Activated naive CD4-positive, alpha-beta T cell treated with anti-CD3 and anti-CD28 coated beads for 36 hours (primary cell): ENCODE measurements at regions not wholly inside any gene's neighbourhood (a gene's known extent, or its start where the extent isn't known, plus 50 kb on each side); places are given as distances from the start of the nearest gene placed in this dataset.

Experiments used
- CTCF ChIA-PET: fragments of 350-600 bp; sonication (Branson Sonifier 250); formaldehyde crosslinking; loops from one replicate; lab custom pipeline; 2021; ENCODE audit warnings: antibody characterized with exemption; lab: Charles Lee
- DNase-seq: peaks from one replicate; pipeline ENCODE4 v3.0.0-alpha.2; 2020
- H3K27ac Mint-ChIP-seq: one replicate; pipeline ENCODE4 v1.8.0; 2021; ENCODE audit warnings: mild to moderate bottlenecking, mixed read lengths
- H3K27me3 Mint-ChIP-seq: one replicate; pipeline ENCODE4 v1.8.0; 2021; ENCODE audit warnings: low read depth, mixed read lengths
- H3K36me3 Mint-ChIP-seq: one replicate; pipeline ENCODE4 v1.8.0; 2021; ENCODE audit warnings: low read depth, mixed read lengths
- H3K4me1 Mint-ChIP-seq: one replicate; pipeline ENCODE4 v1.8.0; 2021; ENCODE audit warnings: low read depth, mixed read lengths
- H3K4me3 Mint-ChIP-seq: one replicate; pipeline ENCODE4 v1.8.0; 2021; ENCODE audit warnings: mild to moderate bottlenecking, moderate library complexity, mixed read lengths
- H3K9me3 Mint-ChIP-seq: one replicate; pipeline ENCODE4 v1.8.0; 2021; ENCODE audit warnings: mixed read lengths
- intact Hi-C: fragments of 100-400 bp; cut with micrococcal nuclease; formaldehyde crosslinking; loops from one replicate; pipeline ENCODE4 v1.15.1; 2023

DNA sequence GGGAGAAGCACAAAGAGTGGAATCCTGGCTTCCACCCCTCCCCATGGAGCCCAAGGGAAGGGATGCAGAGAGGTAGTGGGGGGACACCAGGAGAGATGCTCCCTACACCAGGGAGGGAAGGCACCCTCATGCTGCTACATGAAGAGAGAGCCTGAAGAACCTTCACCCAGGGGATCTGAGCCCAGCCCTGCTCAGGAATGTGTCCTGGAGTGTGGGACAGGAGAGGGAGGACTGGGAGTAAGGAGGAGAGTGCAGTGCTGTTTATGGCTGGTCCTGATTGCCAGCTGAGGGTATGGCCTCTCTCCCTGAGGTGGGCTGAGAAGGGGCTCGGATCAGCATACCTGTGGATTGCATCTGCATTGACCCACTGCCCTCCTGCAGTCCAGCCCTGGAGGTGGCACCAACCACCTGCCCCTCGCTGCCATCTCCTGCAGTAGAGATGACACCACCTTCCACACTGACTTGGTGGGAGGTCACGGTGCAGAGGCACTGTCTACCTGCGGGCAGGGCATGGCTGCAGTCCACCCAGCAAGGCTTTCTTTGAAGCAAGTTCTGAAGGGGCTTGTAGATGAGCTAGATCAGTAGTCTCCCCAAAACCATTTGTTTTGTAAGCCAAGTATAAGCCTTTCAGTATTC is 114.9 kb upstream of the SLC25A48 start:
- peaks cover 5% of the 10 kb centered on the region for H3K27me3 Mint-ChIP-seq
- no peak overlapping the region for H3K4me3 Mint-ChIP-seq
- intact Hi-C loops = no loop called here
- H3K27ac Mint-ChIP-seq = no peak overlapping the region
- H3K9me3 Mint-ChIP-seq = no peaks in the 10 kb centered on the region
- no peak for DNase-seq
- H3K4me1 Mint-ChIP-seq = no peaks in the 10 kb centered on the region
- CTCF ChIA-PET = no interaction called here
- H3K36me3 Mint-ChIP-seq = no peaks in the 10 kb centered on the region

- peaks cover 5% of the 10 kb centered on the region for H3K27me3 Mint-ChIP-seq
- intact Hi-C loops = no loop called here
- CTCF ChIA-PET = no interaction called here
- no peak overlapping the region for H3K4me3 Mint-ChIP-seq
- no peaks in the 10 kb centered on the region for H3K4me1 Mint-ChIP-seq
- no peak overlapping the region for H3K27ac Mint-ChIP-seq
- no peaks in the 10 kb centered on the region for H3K36me3 Mint-ChIP-seq
- DNase-seq = no peak
- no peaks in the 10 kb centered on the region for H3K9me3 Mint-ChIP-seq
These were observed 115.8 kb upstream of the SLC25A48 start for GRCh38 chr5:135718651-135719050.

DNA sequence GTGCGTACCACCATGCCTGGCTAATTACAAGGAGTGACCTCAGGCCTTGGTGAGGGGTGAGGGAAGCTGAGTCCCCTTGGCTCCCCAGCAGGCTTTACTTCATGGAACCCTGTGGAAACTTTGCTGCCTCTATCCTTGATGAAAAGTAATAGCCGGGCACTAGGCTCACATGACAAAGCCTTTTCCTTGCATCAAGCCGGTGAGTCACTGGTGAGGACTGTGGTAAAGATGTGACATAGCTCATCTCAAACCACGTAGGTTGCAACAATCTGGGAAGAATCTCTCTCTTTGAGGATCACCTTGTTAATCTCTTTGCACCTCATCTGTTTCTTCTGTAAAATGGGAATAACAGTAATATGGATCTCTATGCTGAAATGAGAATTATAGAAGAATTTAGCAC is 116.3 kb upstream of the SLC25A48 start:
- H3K4me3 Mint-ChIP-seq = no peak overlapping the region
- no peak for DNase-seq
- no peaks in the 10 kb centered on the region for H3K4me1 Mint-ChIP-seq
- H3K36me3 Mint-ChIP-seq = no peaks in the 10 kb centered on the region
- peaks cover 5% of the 10 kb centered on the region for H3K27me3 Mint-ChIP-seq
- intact Hi-C loops = no loop called here
- no peak overlapping the region for H3K27ac Mint-ChIP-seq
- no peaks in the 10 kb centered on the region for H3K9me3 Mint-ChIP-seq
- CTCF ChIA-PET = no interaction called here

DNA sequence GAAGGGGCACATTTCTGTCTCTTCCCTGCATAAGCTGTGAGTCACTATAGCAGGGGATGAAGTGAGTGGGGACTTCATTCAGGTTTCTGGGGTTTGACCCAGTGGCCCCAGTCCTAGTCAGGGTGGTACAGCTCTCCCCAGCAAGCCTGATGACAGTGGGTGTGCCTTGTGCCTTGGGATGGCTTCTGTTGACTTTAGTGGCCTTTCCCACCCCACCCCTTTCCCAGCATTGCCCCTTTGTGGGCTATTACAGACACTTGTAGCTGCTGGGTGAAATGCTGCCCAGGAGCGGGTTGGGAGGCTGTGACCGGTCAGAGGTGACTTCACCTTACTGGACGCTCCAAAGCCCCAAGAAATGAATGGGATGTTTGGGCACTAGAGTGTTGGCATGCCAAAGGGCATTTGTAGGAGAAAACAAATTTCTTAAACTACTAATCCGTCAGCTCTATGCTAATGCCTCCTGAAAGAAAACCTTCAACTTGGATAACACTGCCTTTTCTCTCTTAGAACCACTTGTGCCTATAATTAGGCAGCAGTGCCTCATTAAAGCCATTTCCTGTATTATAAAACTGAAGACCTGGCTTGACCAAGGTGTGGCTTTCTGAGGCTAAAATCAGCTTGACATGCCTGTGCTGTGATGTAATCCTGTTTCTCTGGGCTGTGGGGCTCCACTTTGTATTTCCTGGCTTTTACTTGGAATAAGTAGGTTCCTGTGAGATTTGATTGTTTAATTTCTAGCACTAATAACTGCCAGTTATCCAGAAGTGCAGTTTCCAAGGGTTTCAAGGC is 119.0 kb upstream of the SLC25A48 start:
- no peaks in the 10 kb centered on the region for H3K4me1 Mint-ChIP-seq
- H3K36me3 Mint-ChIP-seq = no peaks in the 10 kb centered on the region
- CTCF ChIA-PET = no interaction called here
- no peak for DNase-seq
- intact Hi-C loops = no loop called here
- H3K27me3 Mint-ChIP-seq = peaks cover 5% of the 10 kb centered on the region
- H3K27ac Mint-ChIP-seq = no peak overlapping the region
- no peaks in the 10 kb centered on the region for H3K9me3 Mint-ChIP-seq
- no peak overlapping the region for H3K4me3 Mint-ChIP-seq

DNA sequence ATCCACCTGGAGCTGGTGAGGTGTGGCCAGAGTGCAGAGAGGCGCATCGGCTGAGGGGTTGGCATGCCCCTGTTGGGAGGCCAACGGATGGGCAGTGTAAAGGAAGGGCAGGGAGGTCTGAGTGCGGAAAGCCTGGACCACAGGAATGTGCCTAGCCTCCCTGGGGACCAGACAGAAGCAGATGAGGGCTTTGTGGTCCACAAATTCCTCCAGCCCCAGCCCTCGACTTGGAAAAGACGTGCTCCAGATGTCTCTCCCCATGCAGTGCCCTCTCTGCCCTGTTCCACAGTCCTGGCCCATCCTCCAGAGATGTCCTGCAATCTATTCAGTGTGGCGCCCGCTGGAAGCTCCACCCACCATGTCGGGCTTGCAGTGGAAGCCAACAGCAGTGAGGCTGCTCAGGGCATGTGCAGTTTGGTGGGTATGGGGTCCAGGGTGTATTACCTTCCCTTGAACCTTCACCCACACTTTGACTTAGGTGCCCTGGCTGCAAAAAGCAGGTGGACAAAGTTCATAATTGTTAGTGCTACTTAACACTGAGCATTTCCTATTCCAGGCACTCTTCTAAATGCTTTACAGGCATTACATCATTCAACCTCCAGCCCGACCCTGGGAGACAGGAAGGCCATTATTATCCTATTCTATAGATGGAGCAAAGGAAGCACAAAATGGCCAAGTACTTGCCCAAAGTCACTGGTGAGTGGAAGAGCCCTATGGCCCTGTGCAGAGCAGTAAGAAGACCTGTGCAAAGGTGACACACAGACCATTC is 120.2 kb upstream of the SLC25A48 start:
- H3K9me3 Mint-ChIP-seq = no peaks in the 10 kb centered on the region
- H3K4me1 Mint-ChIP-seq = no peaks in the 10 kb centered on the region
- CTCF ChIA-PET = no interaction called here
- no peak overlapping the region for H3K27ac Mint-ChIP-seq
- H3K27me3 Mint-ChIP-seq = peaks cover 4% of the 10 kb centered on the region
- H3K4me3 Mint-ChIP-seq = no peak overlapping the region
- no peaks in the 10 kb centered on the region for H3K36me3 Mint-ChIP-seq
- intact Hi-C loops = no loop called here
- no peak for DNase-seq

- intact Hi-C loops = no loop called here
- CTCF ChIA-PET = no interaction called here
- Mint-ChIP-seq H3K27me3 (peaks cover 2% of the 10 kb centered on the region), H3K9me3 (no peaks in the 10 kb centered on the region), H3K4me1 (no peaks in the 10 kb centered on the region), H3K27ac (no peak overlapping the region), H3K4me3 (no peak overlapping the region), H3K36me3 (no peaks in the 10 kb centered on the region)
- DNase-seq = no peak
These were observed 121.1 kb upstream of the SLC25A48 start for GRCh38 chr5:135713161-135713915.

GRCh38 chr5:135711911-135712310 is 122.6 kb upstream of the SLC25A48 start:
- CTCF ChIA-PET = no interaction called here
- DNase-seq = no peak
- H3K27ac Mint-ChIP-seq = no peak overlapping the region
- no peaks in the 10 kb centered on the region for H3K36me3 Mint-ChIP-seq
- intact Hi-C loops = no loop called here
- no peak overlapping the region for H3K4me3 Mint-ChIP-seq
- H3K27me3 Mint-ChIP-seq = peaks cover 2% of the 10 kb centered on the region
- no peaks in the 10 kb centered on the region for H3K4me1 Mint-ChIP-seq
- no peaks in the 10 kb centered on the region for H3K9me3 Mint-ChIP-seq

GRCh38 chr5:135710045-135710675 is 124.3 kb upstream of the SLC25A48 start:
- H3K27ac Mint-ChIP-seq = no peak overlapping the region
- CTCF ChIA-PET = interaction anchor here (0.6 kb wide), 1 partner anchor 120 kb away, joined by 3 read pairs; no protein-coding TSS in a partner anchor
- H3K4me1 Mint-ChIP-seq = no peaks in the 10 kb centered on the region
- intact Hi-C loops = no loop called here
- no peak for DNase-seq
- H3K9me3 Mint-ChIP-seq = no peaks in the 10 kb centered on the region
- H3K27me3 Mint-ChIP-seq = peaks cover 2% of the 10 kb centered on the region
- H3K36me3 Mint-ChIP-seq = no peaks in the 10 kb centered on the region
- no peak overlapping the region for H3K4me3 Mint-ChIP-seq

DNA sequence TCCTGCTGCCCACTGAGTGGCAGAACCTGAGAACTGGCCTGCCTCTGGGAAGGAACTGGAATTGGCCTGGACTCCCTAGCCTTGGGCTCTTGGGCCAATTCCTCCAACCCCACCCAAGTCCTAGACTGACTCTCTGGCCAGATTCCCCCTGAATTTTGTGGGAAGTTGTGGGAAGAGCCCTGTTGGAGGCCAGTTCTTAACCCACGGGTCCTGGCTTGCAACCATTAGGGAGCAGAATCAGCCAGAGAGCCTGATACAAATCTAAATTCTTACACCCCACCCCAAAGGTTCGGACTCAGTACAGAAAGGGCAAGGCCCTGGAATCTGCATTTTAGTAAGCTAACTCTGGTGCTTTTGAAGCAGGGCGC is 125.3 kb upstream of the SLC25A48 start:
- CTCF ChIA-PET = no interaction called here
- Mint-ChIP-seq H3K4me3 (no peak overlapping the region), H3K27ac (no peak overlapping the region), H3K27me3 (peaks cover 2% of the 10 kb centered on the region), H3K4me1 (no peaks in the 10 kb centered on the region), H3K9me3 (no peaks in the 10 kb centered on the region), H3K36me3 (no peaks in the 10 kb centered on the region)
- intact Hi-C loops = no loop called here
- no peak for DNase-seq

- H3K36me3 Mint-ChIP-seq = no peaks in the 10 kb centered on the region
- H3K4me3 Mint-ChIP-seq = no peak overlapping the region
- intact Hi-C loops = no loop called here
- H3K27ac Mint-ChIP-seq = no peak overlapping the region
- peaks cover 2% of the 10 kb centered on the region for H3K27me3 Mint-ChIP-seq
- CTCF ChIA-PET = no interaction called here
- no peaks in the 10 kb centered on the region for H3K9me3 Mint-ChIP-seq
- H3K4me1 Mint-ChIP-seq = no peaks in the 10 kb centered on the region
- DNase-seq = no peak
These were observed 125.8 kb upstream of the SLC25A48 start for GRCh38 chr5:135708481-135709207.

DNA sequence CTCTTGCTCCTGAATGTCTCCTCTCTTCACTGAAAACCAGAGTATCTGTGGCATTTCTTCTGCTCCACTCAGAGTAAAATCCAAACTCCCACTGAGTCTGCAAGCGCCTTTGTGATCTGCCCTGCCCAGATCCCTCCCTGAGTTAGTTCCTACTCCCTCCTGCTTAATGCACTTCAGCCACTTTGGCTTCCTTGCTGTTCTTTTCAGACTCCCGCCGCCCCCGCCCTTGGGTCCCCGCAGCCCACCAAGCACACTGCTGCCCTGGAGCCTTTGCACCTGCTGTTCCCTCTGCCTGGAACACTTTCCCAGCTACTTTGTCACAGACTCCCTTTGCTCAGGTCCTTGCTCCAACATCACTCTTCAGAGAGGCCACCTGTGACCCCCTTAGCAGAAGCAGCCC is 127.2 kb upstream of the SLC25A48 start:
- Mint-ChIP-seq H3K9me3 (no peaks in the 10 kb centered on the region), H3K27me3 (peaks cover 2% of the 10 kb centered on the region), H3K4me1 (no peaks in the 10 kb centered on the region), H3K4me3 (no peak overlapping the region), H3K36me3 (no peaks in the 10 kb centered on the region), H3K27ac (no peak overlapping the region)
- intact Hi-C loops = no loop called here
- CTCF ChIA-PET = no interaction called here
- DNase-seq = no peak
